A549 (cell line): ENCODE measurements at regions not wholly inside any gene's neighbourhood (a gene's known extent, or its start where the extent isn't known, plus 50 kb on each side); places are given as distances from the start of the nearest gene placed in this dataset.

Experiments
- ATAC-seq, 2 experiments: fragments of 200-7000 bp in 1 of 2; fragments of >200 bp in 1 of 2; cut with Nextera tagmentation in 1 of 2; cut with Tn5 transposase in 1 of 2; 3 replicates each; pipeline versions ENCODE4 v1.8.0 to v1.9.1; 2018 to 2020; ENCODE audit warnings: mild to moderate bottlenecking in 1 of 2, moderate library complexity in 1 of 2
- CTCF ChIA-PET: fragments of 300-600 bp; sonication (Branson Sonifier 250); formaldehyde crosslinking; extraction: SDS; loops from one replicate; lab custom pipeline; 2021; ENCODE audit warnings: antibody characterized with exemption, inconsistent platforms; lab: Yijun Ruan, JAX
- POLR2A ChIA-PET: fragments of 350-600 bp; formaldehyde crosslinking; extraction: SDS; loops from one replicate; lab custom pipeline; 2021; ENCODE audit warnings: antibody characterized with exemption, inconsistent platforms; lab: Yijun Ruan, JAX
- DNase-seq, 2 experiments: peaks; one replicate each; pipeline versions ENCODE4 v3.0.0 to v3.0.0-alpha.2; 2011 to 2016; ENCODE audit warnings: low read depth in 1 of 2, low spot score in 1 of 2
- FAIRE-seq: peaks from 2 replicates; lab custom pipeline; 2011; peaks lifted over from hg19 to GRCh38; lab: Jason Lieb, UNC
- H3K27ac ChIP-seq, 2 experiments: fragments of >200 bp; sonication (Bioruptor Twin); formaldehyde crosslinking; 3 replicates each; pipeline ENCODE4 v1.5.1; 2016 to 2017
- H3K4me1 ChIP-seq: fragments of >200 bp; sonication (Bioruptor Twin); formaldehyde crosslinking; 3 replicates; pipeline ENCODE4 v1.6.1; 2016
- H3K4me2 ChIP-seq: fragments of >200 bp; sonication (Bioruptor Twin); formaldehyde crosslinking; 3 replicates; pipeline ENCODE4 v1.6.1; 2016
- H3K4me3 ChIP-seq: fragments of >200 bp; sonication (Bioruptor Twin); formaldehyde crosslinking; 3 replicates; pipeline ENCODE4 v1.5.1; 2016
- H3K9me3 ChIP-seq: fragments of >200 bp; sonication (Bioruptor Twin); formaldehyde crosslinking; 3 replicates; pipeline ENCODE4 v1.6.1; 2016
- BCL3 ChIP-seq: fragments of >200 bp; sonication (Bioruptor Twin); formaldehyde crosslinking; IDR thresholded peaks from 3 replicates; pipeline ENCODE4 v1.6.1; 2016
- BHLHE40 ChIP-seq: IDR thresholded peaks from 2 replicates; pipeline ENCODE4 v1.6.1; 2012; ENCODE audit warnings: low read depth, low read length, inconsistent platforms
- CBX2 ChIP-seq: fragments of 200-600 bp; sonication (generic); IDR thresholded peaks from 2 replicates; pipeline ENCODE4 v1.6.1; 2016; ENCODE audit warnings: low read depth, mild to moderate bottlenecking, borderline replicate concordance
- CEBPB ChIP-seq, 2 experiments: fragments of >200 bp in 1 of 2; sonication (Bioruptor Twin) in 1 of 2; formaldehyde crosslinking in 1 of 2; IDR thresholded peaks; 2 replicates each; pipeline ENCODE4 v1.6.1; 2012 to 2016
- CHD4 ChIP-seq: fragments of 200-600 bp; sonication (generic); IDR thresholded peaks from 2 replicates; pipeline ENCODE4 v1.6.1; 2016; ENCODE audit warnings: antibody characterized with exemption, mild to moderate bottlenecking, borderline replicate concordance
- CTCF ChIP-seq: fragments of >200 bp; sonication (Bioruptor Twin); formaldehyde crosslinking; IDR thresholded peaks from 3 replicates; pipeline ENCODE4 v1.5.1; 2016
- EHF ChIP-seq: fragments of 250-450 bp; sonication (Bioruptor Pico); IDR thresholded peaks from 2 replicates; pipeline ENCODE4 v1.5.0; 2020; ENCODE audit warnings: mild to moderate bottlenecking
- EHMT2 ChIP-seq: fragments of 200-600 bp; sonication (generic); IDR thresholded peaks from 2 replicates; pipeline ENCODE4 v1.6.1; 2016; ENCODE audit warnings: antibody characterized with exemption, low read depth, mild to moderate bottlenecking, moderate library complexity
- FOSL2 ChIP-seq, 2 experiments: fragments of 450-650 bp in 1 of 2; fragments of >200 bp in 1 of 2; sonication (Bioruptor Twin) in 1 of 2; formaldehyde crosslinking; IDR thresholded peaks; 2 replicates each; pipeline versions ENCODE4 v1.5.0 to v1.6.1; 2016 to 2020; ENCODE audit warnings: mild to moderate bottlenecking in 1 of 2, moderate library complexity in 1 of 2
- FOXS1 ChIP-seq: fragments of 250-450 bp; sonication (Bioruptor Pico); IDR thresholded peaks from 2 replicates; pipeline ENCODE4 v1.5.0; 2020; ENCODE audit warnings: mild to moderate bottlenecking, moderate library complexity
- GATA3 ChIP-seq: IDR thresholded peaks from 2 replicates; pipeline ENCODE4 v1.6.1; 2012; ENCODE audit warnings: borderline replicate concordance
- HEYL ChIP-seq: fragments of 250-450 bp; sonication (Bioruptor Pico); IDR thresholded peaks from 2 replicates; pipeline ENCODE4 v1.8.0; 2021; ENCODE audit warnings: mild to moderate bottlenecking, moderate library complexity
- JUN ChIP-seq, 2 experiments: fragments of >200 bp; sonication (Bioruptor Twin); formaldehyde crosslinking; IDR thresholded peaks; 2 replicates in 1 of 2; 3 replicates in 1 of 2; pipeline ENCODE4 v1.6.1; 2016 to 2017
- JUNB ChIP-seq: fragments of >200 bp; sonication (Bioruptor Twin); formaldehyde crosslinking; IDR thresholded peaks from 2 replicates; pipeline ENCODE4 v1.6.1; 2016
- MAFK ChIP-seq: fragments of 450-650 bp; IDR thresholded peaks from 2 replicates; pipeline ENCODE4 v1.6.1; 2014; ENCODE audit not compliant: partially characterized antibody
- NPAS2 ChIP-seq: fragments of 250-450 bp; sonication (Bioruptor Pico); IDR thresholded peaks from 2 replicates; pipeline ENCODE4 v1.8.0; 2022; ENCODE audit warnings: mild to moderate bottlenecking, moderate library complexity, borderline replicate concordance
- PHF8 ChIP-seq: fragments of 200-600 bp; sonication (generic); IDR thresholded peaks from 2 replicates; pipeline ENCODE4 v1.6.1; 2016; ENCODE audit warnings: low read depth, mild to moderate bottlenecking, antibody characterized with exemption, moderate library complexity, borderline replicate concordance
- RARB ChIP-seq: fragments of 250-450 bp; sonication (Bioruptor Pico); IDR thresholded peaks from 2 replicates; pipeline ENCODE4 v1.8.0; 2021; ENCODE audit warnings: mild to moderate bottlenecking, moderate library complexity
- SMC3 ChIP-seq: fragments of >200 bp; sonication (Bioruptor Twin); formaldehyde crosslinking; IDR thresholded peaks from 3 replicates; pipeline ENCODE4 v1.6.1; 2018; ENCODE audit warnings: inconsistent platforms
- TP53 ChIP-seq: fragments of 250-450 bp; sonication (Bioruptor Pico); IDR thresholded peaks from 2 replicates; pipeline ENCODE4 v1.5.0; 2021; ENCODE audit warnings: mild to moderate bottlenecking, moderate library complexity
- ZC3H11A ChIP-seq: fragments of 450-650 bp; IDR thresholded peaks from 2 replicates; pipeline ENCODE4 v1.6.1; 2014; ENCODE audit warnings: antibody characterized with exemption, mild to moderate bottlenecking
- ZFP36 ChIP-seq: fragments of 450-650 bp; IDR thresholded peaks from 2 replicates; pipeline ENCODE4 v1.6.1; 2014; ENCODE audit warnings: borderline replicate concordance; ENCODE audit not compliant: partially characterized antibody
- ZNF302 ChIP-seq: fragments of 250-450 bp; sonication (Bioruptor Pico); IDR thresholded peaks from 2 replicates; pipeline ENCODE4 v1.9.0; 2021; ENCODE audit warnings: inconsistent platforms, mild to moderate bottlenecking, moderate library complexity
- ZSCAN20 ChIP-seq: fragments of 250-450 bp; sonication (Bioruptor Pico); IDR thresholded peaks from 2 replicates; pipeline ENCODE4 v1.8.0; 2022; ENCODE audit warnings: mild to moderate bottlenecking, moderate library complexity
- WGBS: methylation state at CpG from one replicate; pipeline ENCODE4 v1.1.6; 2017; ENCODE audit errors: missing lambda C conversion rate; 5-methylcytosine and 5-hydroxymethylcytosine counted together
- TF ChIP-seq, protein P1 (sequence below): fragments of 450-650 bp; IDR thresholded peaks from 2 replicates; pipeline ENCODE4 v1.6.1; 2014; ENCODE audit warnings: antibody characterized with exemption
- TF ChIP-seq, protein P2 (sequence below): fragments of 250-450 bp; sonication (Bioruptor Pico); IDR thresholded peaks from 2 replicates; pipeline ENCODE4 v1.5.0; 2021; ENCODE audit warnings: mild to moderate bottlenecking, moderate library complexity, borderline replicate concordance
- TF ChIP-seq, protein P3 (sequence below): fragments of 150-350 bp; IDR thresholded peaks from 2 replicates; pipeline ENCODE4 v1.6.1; 2014; ENCODE audit warnings: low read depth, mild to moderate bottlenecking, low read length

DNA sequence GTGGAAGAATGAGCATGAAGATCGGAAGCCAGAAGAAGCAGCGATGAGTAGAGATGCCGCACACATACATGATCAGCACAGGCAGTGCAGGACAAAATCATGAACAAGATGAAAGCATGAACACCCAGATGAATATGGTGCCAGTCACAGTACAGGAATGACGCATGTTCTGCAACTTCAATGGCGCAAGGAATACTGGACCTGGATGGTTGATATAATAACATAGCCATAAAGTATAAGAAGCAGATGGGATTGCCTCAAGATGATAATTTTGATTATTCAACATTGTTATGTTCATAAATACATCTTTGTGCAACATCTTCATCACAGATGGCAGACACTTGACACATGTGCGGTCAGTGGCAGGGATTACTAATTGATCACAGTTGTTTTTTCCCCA is 59.7 kb upstream of the SLCO3A1 start:
- Histone ChIP-seq H3K9me3 (no peaks in the 10 kb centered on the region), H3K4me3 (no peak overlapping the region), H3K27ac (no peak overlapping the region), H3K4me1 (no peaks in the 10 kb centered on the region), H3K4me2 (no peak overlapping the region)
- ChIA-PET CTCF (interaction anchor here (1.6 kb wide), 1 partner anchor 283 kb away, joined by 4 read pairs; no protein-coding TSS in a partner anchor), POLR2A (no interaction called here)
- no peak for FAIRE-seq
- ATAC-seq: no peak
- TF ChIP-seq JUN (IDR thresholded peaks at IDR 0.05) (no peak), PHF8 (no peak), RARB (no peak), NPAS2 (CRISPR knock-in tag) (no peak), EHF (CRISPR knock-in tag) (no peak), ZC3H11A (no peak), FOXS1 (CRISPR knock-in tag) (no peak)
- no peak for DNase-seq
- WGBS: 66% methylated on average over 6 of the region's 6 CpGs

DNA sequence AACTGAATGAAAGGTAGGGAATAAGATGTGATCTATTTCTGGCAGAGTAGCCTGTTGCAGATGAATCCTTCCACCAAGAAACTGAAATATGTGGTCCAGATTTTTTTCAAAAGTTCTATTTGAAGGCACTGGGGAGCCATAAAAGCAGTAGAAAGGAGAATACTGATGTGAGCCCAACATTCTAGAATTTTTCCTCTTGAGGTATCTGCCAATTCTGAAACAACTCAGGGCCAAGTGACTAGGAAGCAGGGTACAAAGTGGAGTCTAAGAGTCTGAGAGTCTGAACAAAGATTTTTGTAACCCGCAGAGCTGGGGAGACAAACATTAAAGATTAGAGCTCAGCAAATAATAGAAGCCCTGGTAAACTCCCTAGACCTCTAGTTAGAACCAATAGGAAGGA is 58.3 kb upstream of the SLCO3A1 start:
- Histone ChIP-seq H3K4me1 (no peaks in the 10 kb centered on the region), H3K9me3 (no peaks in the 10 kb centered on the region), H3K4me2 (no peak overlapping the region)
- ChIA-PET CTCF (no interaction called here), POLR2A (no interaction called here)
- FAIRE-seq (no peak), ATAC-seq (no peak)
- no peak for TF ChIP-seq JUN (IDR thresholded peaks at IDR 0.05)
- TF ChIP-seq, protein P1, sequence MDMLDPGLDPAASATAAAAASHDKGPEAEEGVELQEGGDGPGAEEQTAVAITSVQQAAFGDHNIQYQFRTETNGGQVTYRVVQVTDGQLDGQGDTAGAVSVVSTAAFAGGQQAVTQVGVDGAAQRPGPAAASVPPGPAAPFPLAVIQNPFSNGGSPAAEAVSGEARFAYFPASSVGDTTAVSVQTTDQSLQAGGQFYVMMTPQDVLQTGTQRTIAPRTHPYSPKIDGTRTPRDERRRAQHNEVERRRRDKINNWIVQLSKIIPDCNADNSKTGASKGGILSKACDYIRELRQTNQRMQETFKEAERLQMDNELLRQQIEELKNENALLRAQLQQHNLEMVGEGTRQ: no peak
- TF ChIP-seq BHLHE40: no peak
- TF ChIP-seq, protein P2, sequence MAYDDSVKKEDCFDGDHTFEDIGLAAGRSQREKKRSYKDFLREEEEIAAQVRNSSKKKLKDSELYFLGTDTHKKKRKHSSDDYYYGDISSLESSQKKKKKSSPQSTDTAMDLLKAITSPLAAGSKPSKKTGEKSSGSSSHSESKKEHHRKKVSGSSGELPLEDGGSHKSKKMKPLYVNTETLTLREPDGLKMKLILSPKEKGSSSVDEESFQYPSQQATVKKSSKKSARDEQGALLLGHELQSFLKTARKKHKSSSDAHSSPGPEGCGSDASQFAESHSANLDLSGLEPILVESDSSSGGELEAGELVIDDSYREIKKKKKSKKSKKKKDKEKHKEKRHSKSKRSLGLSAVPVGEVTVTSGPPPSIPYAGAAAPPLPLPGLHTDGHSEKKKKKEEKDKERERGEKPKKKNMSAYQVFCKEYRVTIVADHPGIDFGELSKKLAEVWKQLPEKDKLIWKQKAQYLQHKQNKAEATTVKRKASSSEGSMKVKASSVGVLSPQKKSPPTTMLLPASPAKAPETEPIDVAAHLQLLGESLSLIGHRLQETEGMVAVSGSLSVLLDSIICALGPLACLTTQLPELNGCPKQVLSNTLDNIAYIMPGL: no peak
- no peak for TF ChIP-seq ZSCAN20 (CRISPR knock-in tag)
- TF ChIP-seq JUNB: no peak
- TF ChIP-seq, all 56 proteins: peak for 0
- no peak overlapping the region for H3K4me3 ChIP-seq
- no peak overlapping the region for H3K27ac ChIP-seq
- 6% methylated on average over 1 of the region's 1 CpG for WGBS
- DNase-seq: no peak

GRCh38 chr15:91801836-91802534 is 51.5 kb upstream of the SLCO3A1 start:
- H3K4me2 ChIP-seq: no peak overlapping the region
- POLR2A ChIA-PET: no interaction called here
- H3K4me3 ChIP-seq: no peak overlapping the region
- no peaks in the 10 kb centered on the region for H3K4me1 ChIP-seq
- no peak overlapping the region for H3K27ac ChIP-seq
- TF ChIP-seq, protein P3, sequence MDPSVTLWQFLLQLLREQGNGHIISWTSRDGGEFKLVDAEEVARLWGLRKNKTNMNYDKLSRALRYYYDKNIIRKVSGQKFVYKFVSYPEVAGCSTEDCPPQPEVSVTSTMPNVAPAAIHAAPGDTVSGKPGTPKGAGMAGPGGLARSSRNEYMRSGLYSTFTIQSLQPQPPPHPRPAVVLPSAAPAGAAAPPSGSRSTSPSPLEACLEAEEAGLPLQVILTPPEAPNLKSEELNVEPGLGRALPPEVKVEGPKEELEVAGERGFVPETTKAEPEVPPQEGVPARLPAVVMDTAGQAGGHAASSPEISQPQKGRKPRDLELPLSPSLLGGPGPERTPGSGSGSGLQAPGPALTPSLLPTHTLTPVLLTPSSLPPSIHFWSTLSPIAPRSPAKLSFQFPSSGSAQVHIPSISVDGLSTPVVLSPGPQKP: no peak
- TF ChIP-seq HEYL (no peak), ZC3H11A (no peak), CTCF (no peak), SMC3 (no peak), BCL3 (no peak), ZNF302 (CRISPR knock-in tag) (no peak), ZFP36 (no peak), MAFK (no peak), GATA3 (no peak), EHMT2 (no peak), CHD4 (no peak), CBX2 (no peak), TP53 (no peak), CEBPB (IDR thresholded peaks at IDR 0.05) (no peak), FOSL2 (IDR thresholded peaks at IDR 0.05) (no peak), FOSL2 (CRISPR knock-in tag; IDR thresholded peaks at IDR 0.05) (no peak)
- WGBS: 4% methylated on average over 9 of the region's 9 CpGs
- CTCF ChIA-PET: interaction anchor here (1.0 kb wide), 1 partner anchor 11 kb away, joined by 3 read pairs; no protein-coding TSS in a partner anchor
- no peaks in the 10 kb centered on the region for H3K9me3 ChIP-seq
- peak in 1 of 2 experiments; percentile 13; a peak in 1 of 6 replicates for ATAC-seq
- DNase-seq: no peak
- no peak for FAIRE-seq
